ENCODE measurements at regions not wholly inside any gene's neighbourhood (a gene's known extent, or its start where the extent isn't known, plus 50 kb on each side); places are given as distances from the start of the nearest gene placed in this dataset.
A peak's percentile ranks its signal among the peaks of the same experiment; 100 is the strongest.

DNA sequence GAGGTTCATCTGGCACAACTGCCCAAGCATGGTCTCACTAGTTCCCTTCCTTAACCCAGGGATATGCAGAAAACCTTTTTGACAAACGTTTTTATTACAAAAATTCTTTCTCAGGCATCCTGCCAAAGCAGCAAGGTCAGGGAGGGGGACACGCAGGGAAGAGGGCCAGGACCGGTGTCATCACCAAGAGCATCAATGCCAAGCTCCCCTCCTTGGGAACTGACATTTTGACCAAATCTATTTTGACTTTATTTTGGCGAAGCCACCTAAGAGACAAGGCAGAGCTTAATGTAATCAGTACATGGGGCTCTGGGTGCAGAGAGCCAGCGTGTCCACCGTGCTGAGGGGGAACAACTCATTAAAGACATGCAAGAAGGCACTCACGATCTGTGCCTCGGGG lies 265.2 kb downstream of the CBLN1 start:
- H3K9me3 Mint-ChIP-seq (ENCODE audit: unreplicated experiment), result peaks cover 12% of the 10 kb centered on the region
- H3K27me3 Mint-ChIP-seq (ENCODE audit: unreplicated experiment), result peaks cover 16% of the 10 kb centered on the region
- H3K4me1 Mint-ChIP-seq (ENCODE audit: low read depth, unreplicated experiment), result peaks cover 29% of the 10 kb centered on the region
- DNase-seq, result no peak
- H3K36me3 Mint-ChIP-seq (ENCODE audit: unreplicated experiment), result no peaks in the 10 kb centered on the region
- H3K4me3 Mint-ChIP-seq (ENCODE audit: unreplicated experiment), result no peak overlapping the region
- no peak overlapping the region for H3K27ac Mint-ChIP-seq (ENCODE audit: unreplicated experiment)
- TF ChIP-seq, protein P1, sequence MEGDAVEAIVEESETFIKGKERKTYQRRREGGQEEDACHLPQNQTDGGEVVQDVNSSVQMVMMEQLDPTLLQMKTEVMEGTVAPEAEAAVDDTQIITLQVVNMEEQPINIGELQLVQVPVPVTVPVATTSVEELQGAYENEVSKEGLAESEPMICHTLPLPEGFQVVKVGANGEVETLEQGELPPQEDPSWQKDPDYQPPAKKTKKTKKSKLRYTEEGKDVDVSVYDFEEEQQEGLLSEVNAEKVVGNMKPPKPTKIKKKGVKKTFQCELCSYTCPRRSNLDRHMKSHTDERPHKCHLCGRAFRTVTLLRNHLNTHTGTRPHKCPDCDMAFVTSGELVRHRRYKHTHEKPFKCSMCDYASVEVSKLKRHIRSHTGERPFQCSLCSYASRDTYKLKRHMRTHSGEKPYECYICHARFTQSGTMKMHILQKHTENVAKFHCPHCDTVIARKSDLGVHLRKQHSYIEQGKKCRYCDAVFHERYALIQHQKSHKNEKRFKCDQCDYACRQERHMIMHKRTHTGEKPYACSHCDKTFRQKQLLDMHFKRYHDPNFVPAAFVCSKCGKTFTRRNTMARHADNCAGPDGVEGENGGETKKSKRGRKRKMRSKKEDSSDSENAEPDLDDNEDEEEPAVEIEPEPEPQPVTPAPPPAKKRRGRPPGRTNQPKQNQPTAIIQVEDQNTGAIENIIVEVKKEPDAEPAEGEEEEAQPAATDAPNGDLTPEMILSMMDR (IDR thresholded peaks at IDR 0.05; ENCODE audit: partially characterized antibody, unreplicated experiment), result no peak

DNA sequence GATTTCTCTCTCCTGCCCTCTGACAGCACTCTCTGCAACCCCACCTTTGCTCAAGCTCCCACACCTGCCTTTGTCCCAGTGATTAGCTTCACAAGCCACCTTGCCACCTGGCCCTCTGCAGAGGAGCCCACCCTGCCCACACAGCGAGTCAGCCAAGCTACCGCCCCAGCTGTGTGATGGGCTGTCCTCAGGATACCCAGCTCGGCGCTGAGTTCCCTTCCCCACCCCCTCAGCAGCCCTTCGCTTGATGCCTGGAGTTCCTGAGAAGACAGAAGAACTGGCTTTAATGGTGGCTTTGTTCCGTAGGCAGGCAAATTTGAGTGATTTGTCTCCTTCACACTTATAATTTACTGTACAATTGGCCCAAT lies 266.4 kb downstream of the CBLN1 start:
- Mint-ChIP-seq H3K4me3 (ENCODE audit: unreplicated experiment) (no peak overlapping the region), H3K27ac (ENCODE audit: unreplicated experiment) (no peak overlapping the region), H3K9me3 (ENCODE audit: unreplicated experiment) (peaks cover 12% of the 10 kb centered on the region), H3K27me3 (ENCODE audit: unreplicated experiment) (peaks cover 16% of the 10 kb centered on the region), H3K36me3 (ENCODE audit: unreplicated experiment) (no peaks in the 10 kb centered on the region), H3K4me1 (ENCODE audit: low read depth, unreplicated experiment) (peaks cover 24% of the 10 kb centered on the region)
- TF ChIP-seq, protein P1 (IDR thresholded peaks at IDR 0.05; ENCODE audit: partially characterized antibody, unreplicated experiment), result no peak
- peak; percentile 37 for DNase-seq

DNA sequence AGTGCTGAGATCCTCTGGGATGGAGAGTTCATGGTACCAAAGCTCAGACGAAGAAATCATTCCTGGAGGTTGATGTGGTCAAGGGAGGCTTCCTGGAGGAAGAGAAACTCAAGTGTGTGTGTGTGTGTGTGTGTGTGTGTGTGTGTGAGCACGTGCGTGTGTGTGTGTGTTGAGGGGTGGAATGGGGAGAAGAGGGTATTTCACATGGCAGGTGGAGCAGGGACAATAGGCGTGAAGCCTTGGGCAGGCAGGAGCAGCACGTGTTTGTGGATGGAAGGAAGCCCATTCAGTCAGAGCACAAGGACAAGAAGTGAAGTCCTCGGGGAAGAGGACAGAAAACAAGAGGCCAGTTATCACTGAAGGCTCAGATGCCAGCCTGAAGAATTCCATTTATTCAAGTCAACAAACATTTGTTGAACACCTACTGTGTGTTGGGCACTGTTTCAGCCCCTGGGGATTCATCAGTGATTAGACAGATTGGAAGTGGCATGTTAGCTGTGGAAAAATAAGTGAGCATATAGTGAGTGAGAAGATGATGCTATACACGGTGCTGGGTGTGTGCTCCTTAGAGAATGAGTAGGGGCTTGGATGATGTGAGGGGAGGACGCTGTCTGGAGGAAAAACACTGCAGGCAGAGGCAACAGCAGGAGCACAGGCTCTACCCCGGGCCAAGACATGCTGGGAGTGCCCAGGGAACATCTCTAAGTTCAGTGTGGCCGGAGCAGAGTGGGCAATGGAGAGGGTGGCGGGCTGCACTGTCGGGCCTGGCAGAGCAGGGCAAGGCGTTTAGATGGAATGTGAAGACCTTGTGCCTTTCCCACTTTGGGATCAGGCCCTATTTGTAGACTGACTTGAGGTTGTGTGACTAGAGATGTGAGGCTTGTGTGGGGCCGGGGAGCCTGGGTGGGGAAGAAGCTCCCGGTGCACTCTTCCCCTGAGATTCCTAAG lies 267.1 kb downstream of the CBLN1 start:
- H3K27ac Mint-ChIP-seq (ENCODE audit: unreplicated experiment), result peak overlapping the region; percentile 9
- DNase-seq, result no peak
- H3K27me3 Mint-ChIP-seq (ENCODE audit: unreplicated experiment), result peaks cover 19% of the 10 kb centered on the region
- TF ChIP-seq, protein P1 (IDR thresholded peaks at IDR 0.05; ENCODE audit: partially characterized antibody, unreplicated experiment), result no peak
- H3K36me3 Mint-ChIP-seq (ENCODE audit: unreplicated experiment), result no peaks in the 10 kb centered on the region
- H3K4me1 Mint-ChIP-seq (ENCODE audit: low read depth, unreplicated experiment), result peaks cover 18% of the 10 kb centered on the region
- H3K9me3 Mint-ChIP-seq (ENCODE audit: unreplicated experiment), result peaks cover 12% of the 10 kb centered on the region
- H3K4me3 Mint-ChIP-seq (ENCODE audit: unreplicated experiment), result no peak overlapping the region

DNA sequence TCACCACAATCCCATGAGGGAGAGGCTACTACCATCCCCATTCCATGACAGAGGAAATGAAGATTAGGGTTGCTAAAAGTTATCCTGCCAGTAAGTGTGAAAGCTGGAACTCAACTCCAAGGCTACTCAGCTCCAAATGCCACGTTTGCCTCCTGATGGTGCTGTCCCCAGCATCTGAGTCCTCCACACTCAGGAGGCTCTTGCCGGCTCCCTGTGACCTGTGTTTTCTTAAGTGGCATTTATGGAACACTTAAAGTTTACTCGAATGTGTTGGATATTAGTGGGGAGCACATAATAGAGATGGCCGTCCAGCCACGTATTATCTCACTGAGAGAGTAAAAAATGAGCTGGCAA lies 267.9 kb downstream of the CBLN1 start:
- Mint-ChIP-seq H3K9me3 (ENCODE audit: unreplicated experiment) (peaks cover 7% of the 10 kb centered on the region), H3K27me3 (ENCODE audit: unreplicated experiment) (peaks cover 13% of the 10 kb centered on the region), H3K27ac (ENCODE audit: unreplicated experiment) (no peak overlapping the region), H3K36me3 (ENCODE audit: unreplicated experiment) (no peaks in the 10 kb centered on the region), H3K4me1 (ENCODE audit: low read depth, unreplicated experiment) (peaks cover 10% of the 10 kb centered on the region), H3K4me3 (ENCODE audit: unreplicated experiment) (no peak overlapping the region)
- TF ChIP-seq, protein P1 (IDR thresholded peaks at IDR 0.05; ENCODE audit: partially characterized antibody, unreplicated experiment), result no peak
- no peak for DNase-seq

All from glutamatergic neuron (in vitro differentiated cells).